ENCODE measurements at regions not wholly inside any gene's neighbourhood (a gene's known extent, or its start where the extent isn't known, plus 50 kb on each side); places are given as distances from the start of the nearest gene placed in this dataset.

DNA sequence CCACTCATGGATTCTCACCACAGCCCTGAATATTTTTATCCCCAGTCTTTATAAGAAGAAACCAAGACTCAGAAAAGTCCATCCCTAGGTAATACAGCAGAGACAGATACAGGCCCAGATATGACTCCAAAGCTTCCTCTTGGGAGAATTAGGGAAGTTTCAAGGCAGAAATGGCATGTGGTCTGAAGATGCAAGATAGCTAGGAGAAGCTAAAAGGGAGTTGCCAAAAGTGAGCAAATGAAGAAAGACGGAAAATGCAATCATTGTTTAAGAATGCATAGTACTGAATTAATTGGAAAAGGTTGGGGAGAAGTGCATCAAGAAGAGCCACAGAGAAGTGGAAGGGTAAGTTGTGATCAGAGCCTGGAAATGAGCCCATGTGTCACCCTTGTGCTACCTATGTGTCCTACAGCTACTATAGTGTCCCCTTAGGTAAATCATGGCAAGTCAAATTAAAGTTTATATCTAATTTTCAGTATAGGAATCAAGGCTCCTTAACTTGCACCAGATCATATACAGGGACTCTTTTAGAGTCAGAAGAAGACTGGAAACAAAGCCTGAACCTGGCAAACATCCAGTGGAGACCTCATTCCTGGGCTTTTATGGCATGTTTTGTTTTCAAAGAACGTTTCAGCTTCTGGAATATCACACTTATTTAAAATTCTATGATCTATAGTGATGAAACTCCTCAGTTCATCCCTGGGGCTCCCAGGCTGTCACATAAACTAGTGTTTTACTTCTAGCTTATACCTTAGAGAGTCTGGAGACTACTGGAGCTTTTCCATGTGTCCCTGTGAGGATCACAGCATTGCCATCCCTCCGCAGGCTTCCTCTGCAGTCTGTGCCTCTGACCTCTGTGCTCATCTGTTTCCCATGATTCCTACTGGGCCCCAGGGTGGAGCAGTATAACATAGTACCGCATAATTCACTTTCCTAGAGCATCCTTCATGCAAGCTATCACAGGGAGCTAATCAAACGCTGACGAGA, 189.0 kb upstream of the CDKN3 start:
- DNase-seq (ENCODE audit: low read depth in 2 of 2): peak; percentile 10 to 52

DNA sequence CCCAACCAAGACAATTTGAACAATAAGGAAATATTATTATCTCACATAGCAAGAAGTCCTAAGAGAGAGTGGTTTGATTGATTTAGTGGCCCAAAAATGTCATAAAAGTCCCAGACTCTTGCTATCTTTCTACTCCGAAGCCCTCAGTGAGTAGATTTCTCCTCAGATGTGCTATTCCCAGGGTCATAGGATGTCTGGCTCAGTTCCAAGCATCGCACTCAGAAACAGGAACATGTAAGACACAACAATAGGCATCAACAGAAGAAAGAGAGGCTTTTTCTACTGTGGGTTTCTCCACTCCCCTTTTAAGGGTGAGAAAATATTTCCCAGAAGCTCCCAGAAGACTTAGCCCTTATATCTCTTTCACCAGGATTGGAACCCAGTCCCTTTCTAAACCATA, 188.1 kb upstream of the CDKN3 start:
- DNase-seq (ENCODE audit: low read depth in 2 of 2): peak in 1 of 2 donors; percentile 20

- DNase-seq (ENCODE audit: low read depth in 2 of 2): no peak
Measured at GRCh38 chr14:54209511-54210250, 187.1 kb upstream of the CDKN3 start.

GRCh38 chr14:54211551-54212308, 185.1 kb upstream of the CDKN3 start:
- peak; percentile 85 to 89 for DNase-seq (ENCODE audit: low read depth in 2 of 2)

- DNase-seq (ENCODE audit: low read depth in 2 of 2): no peak
Measured at GRCh38 chr14:54213536-54213935, 183.3 kb upstream of the CDKN3 start.

- DNase-seq (ENCODE audit: low read depth in 2 of 2): no peak
Measured at GRCh38 chr14:54216827-54217226, 180.0 kb upstream of the CDKN3 start.

- DNase-seq (ENCODE audit: low read depth in 2 of 2): no peak
Measured at GRCh38 chr14:54219261-54220070, 177.3 kb upstream of the CDKN3 start.

DNA sequence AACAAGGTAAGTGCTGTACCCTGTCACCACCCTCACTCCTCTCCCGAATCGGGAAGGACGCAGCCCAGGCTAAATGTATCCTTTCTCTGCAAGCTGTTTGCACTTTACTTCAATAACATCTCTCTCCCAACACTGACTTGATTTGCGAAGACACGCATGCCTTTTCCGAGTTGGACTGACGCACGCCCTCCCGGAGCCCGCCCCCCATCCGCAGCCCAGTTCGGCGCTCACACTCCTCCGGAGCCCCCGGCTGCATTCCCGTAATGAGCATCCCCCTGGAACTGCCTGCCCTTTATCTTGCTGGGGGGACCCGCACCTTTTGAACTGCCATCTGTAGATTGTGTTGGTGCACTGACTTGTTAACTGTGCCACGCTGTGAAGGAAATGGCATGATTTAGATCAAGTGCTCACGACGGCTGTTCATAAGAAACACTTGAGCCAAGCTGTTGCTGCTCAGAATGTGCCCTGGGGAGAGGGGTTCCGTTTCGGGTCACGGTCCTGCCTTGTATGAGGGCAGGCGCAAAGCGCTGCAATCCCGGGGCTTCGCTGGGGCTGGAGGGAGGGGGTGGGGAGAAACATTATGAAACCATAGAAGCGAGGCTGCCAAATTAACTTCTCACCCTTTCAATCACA, 176.6 kb upstream of the CDKN3 start:
- DNase-seq (ENCODE audit: low read depth in 2 of 2): peak; percentile 9 to 37

- no peak for DNase-seq (ENCODE audit: low read depth in 2 of 2)
Measured at GRCh38 chr14:54220704-54221431, 175.9 kb upstream of the CDKN3 start.

GRCh38 chr14:54221432-54221803, 175.4 kb upstream of the CDKN3 start:
- no peak for DNase-seq (ENCODE audit: low read depth in 2 of 2)

GRCh38 chr14:54221971-54222370, 174.8 kb upstream of the CDKN3 start:
- DNase-seq (ENCODE audit: low read depth in 2 of 2): no peak

GRCh38 chr14:54223831-54224402, 172.9 kb upstream of the CDKN3 start:
- no peak for DNase-seq (ENCODE audit: low read depth in 2 of 2)

DNA sequence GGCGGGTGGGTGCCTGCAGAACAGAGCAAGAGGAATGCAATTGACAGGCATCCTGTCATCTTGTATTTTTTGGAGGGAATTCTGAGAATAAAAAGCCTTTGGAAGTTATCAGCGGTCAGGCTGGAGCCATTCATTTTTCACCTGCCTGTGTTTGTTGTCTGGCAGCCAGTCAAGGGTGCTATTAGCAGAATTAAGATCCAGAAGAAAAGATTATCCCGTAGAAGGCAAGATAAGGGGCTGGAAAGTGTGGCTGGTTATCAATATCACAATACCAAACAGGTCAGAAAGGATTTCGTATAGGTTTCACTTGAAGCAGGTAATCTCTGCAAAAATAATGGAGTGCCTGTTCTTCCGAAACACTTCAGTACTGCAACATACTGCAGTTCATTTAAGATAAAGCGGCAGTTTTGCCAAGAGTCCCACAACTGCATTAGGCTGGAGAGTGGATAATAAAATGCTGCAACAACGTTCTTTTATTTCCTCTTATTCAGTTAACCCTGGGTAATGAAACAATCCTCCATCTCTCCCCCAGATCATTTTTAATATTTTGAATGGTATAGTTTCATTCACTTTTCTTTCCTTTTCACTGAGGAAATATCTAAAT, 171.2 kb upstream of the CDKN3 start:
- DNase-seq (ENCODE audit: low read depth in 2 of 2): no peak

- no peak for DNase-seq (ENCODE audit: low read depth in 2 of 2)
Measured at GRCh38 chr14:54226103-54226502, 170.7 kb upstream of the CDKN3 start.

DNA sequence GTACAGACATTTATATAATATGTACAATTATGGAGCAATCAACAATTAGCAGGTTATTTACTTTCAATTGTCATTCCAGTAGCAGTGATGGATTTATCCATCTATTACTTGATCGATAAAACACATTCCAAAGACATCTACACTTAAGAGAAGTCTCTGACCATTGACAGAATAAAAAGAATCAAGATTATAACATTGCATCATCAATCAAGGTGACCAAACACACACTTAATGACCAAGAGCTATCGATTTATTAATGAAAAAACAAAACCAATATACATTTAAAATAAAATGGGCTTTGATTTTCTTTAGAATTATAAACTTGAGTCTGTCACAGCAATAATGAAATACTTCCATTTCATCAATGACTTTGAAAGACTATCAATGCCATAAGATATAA, 170.2 kb upstream of the CDKN3 start:
- no peak for DNase-seq (ENCODE audit: low read depth in 2 of 2)

DNA sequence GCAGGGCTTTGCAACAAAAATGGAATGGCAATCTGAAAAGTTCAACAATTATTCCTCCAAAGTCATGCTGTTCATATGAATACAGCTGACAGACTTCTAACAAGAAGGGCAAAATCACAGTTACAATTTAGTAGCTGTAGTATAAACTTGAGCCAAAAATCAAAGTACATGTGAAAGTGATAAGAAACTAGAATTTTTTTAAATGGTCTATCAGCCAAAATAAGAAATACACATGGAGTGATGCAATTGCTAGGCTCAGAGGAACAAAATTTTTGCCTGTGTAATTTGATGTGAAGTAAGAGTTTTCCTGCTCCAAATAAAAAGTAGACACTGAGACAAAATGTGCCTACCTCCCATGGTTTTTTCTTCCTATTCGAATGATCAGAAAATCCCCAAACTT, 167.7 kb upstream of the CDKN3 start:
- no peak for DNase-seq (ENCODE audit: low read depth in 2 of 2)

GRCh38 chr14:54230645-54231044, 166.2 kb upstream of the CDKN3 start:
- DNase-seq (ENCODE audit: low read depth in 2 of 2): no peak

GRCh38 chr14:54232735-54233134, 164.1 kb upstream of the CDKN3 start:
- no peak for DNase-seq (ENCODE audit: low read depth in 2 of 2)

DNA sequence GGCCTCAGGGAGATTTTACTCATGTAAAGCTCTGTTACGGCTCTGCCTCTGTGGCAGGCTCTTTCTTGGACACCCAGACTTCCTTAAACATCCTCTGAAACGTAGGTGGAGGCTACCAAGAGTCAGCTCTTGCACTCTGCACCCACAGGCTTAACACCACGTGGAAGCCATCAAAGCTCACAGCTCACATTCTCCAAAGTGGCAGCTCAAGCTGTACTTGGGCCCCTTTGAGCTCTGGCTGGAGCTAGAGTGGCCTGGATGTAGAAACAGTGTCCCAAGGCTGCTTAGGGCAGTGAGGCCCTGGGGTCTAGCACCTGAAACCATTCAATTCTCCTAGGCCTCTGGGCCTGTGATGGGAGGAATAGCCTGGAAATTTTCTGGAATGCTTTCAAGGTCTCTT, 155.3 kb upstream of the CDKN3 start:
- no peak for DNase-seq (ENCODE audit: low read depth in 2 of 2)
